SK-N-MC (cell line): ENCODE measurements at regions not wholly inside any gene's neighbourhood (a gene's known extent, or its start where the extent isn't known, plus 50 kb on each side); places are given as distances from the start of the nearest gene placed in this dataset.

Experiments
- EZH2 ChIP-seq: fragments of 200-600 bp; sonication (generic); IDR thresholded peaks from one replicate; pipeline ENCODE4 v1.6.1; 2017; ENCODE audit warnings: antibody characterized with exemption
- FOXP2 ChIP-seq: optimal IDR thresholded peaks from 2 replicates; pipeline ENCODE3; 2011; ENCODE audit warnings: mild to moderate bottlenecking, moderate library complexity; ENCODE audit not compliant: insufficient read depth; ENCODE audit errors: extremely low read length, control extremely low read depth
- POLR2AphosphoS5 ChIP-seq: IDR thresholded peaks from 2 replicates; pipeline ENCODE4 v1.6.1; 2012; ENCODE audit warnings: mild to moderate bottlenecking, low read depth, low read length, borderline replicate concordance

- no peak for TF ChIP-seq EZH2
- no peak for TF ChIP-seq POLR2AphosphoS5
- TF ChIP-seq FOXP2, result no peak
Observed at GRCh38 chr13:61339054-61339621, 76.5 kb downstream of the PCDH20 start.
